Heart left ventricle (tissue), 13 donors: ENCODE measurements at regions not wholly inside any gene's neighbourhood (a gene's known extent, or its start where the extent isn't known, plus 50 kb on each side); places are given as distances from the start of the nearest gene placed in this dataset.

Experiments
- CTCF ChIP-seq, 12 donors: fragments of 200-600 bp; sonication (generic) in 4 of 12; IDR thresholded peaks; one replicate each; pipeline versions ENCODE4 v1.5.0 to v1.8.0; 2018 to 2022; ENCODE audit warnings: antibody characterized with exemption in 12 of 12, mild to moderate bottlenecking in 5 of 12
- POLR2A ChIP-seq, 2 donors: fragments of 450-650 bp; IDR thresholded peaks; one replicate each; pipeline ENCODE4 v1.6.1; 2017; ENCODE audit warnings: antibody characterized with exemption in 2 of 2, mild to moderate bottlenecking in 2 of 2, moderate library complexity in 2 of 2
- donor health status: ischemic (EF 13 %, LVEDD 7.1; RV severe dilation, severe dysfunction).
- donor health status: DM: no; HTN: yes; CAD: no.
- donor health status: DM: no; HTN: no; CAD: no.
- donor health status: ischemic (EF 25% LVEDD 6.9; RV normal size, moderate dysfunction).
- donor health status: ischemic (EF 25% LVEDD 5.7; RV mildly dilated, moderate dysfunction).
- donor health status: ischemic (EF 35%, LVEDD 5.7; RV mildly dilated, moderate dysfunction).
- donor health status: nonischemic (EF 11% LVEDD 7.7; RV severe dilation, severe dysfunction).
- donor health status: DM: yes; HTN: yes; CAD: no.
- donor health status: PGD.
- donor health status: ischemic (EF 29% LVEDD 5.4; RV normal size, mild dysfunction).
- donor health status: nonischemic (EF 23%, LVEDD 6.1; RV moderate dilation, normal function).

- TF ChIP-seq CTCF (IDR thresholded peaks at IDR 0.05) (no peak), POLR2A (IDR thresholded peaks at IDR 0.05) (no peak)
Observed at GRCh38 chr12:61250303-61250702, 1009.9 kb upstream of the USP15 start.
